ENCODE measurements at regions not wholly inside any gene's neighbourhood (a gene's known extent, or its start where the extent isn't known, plus 50 kb on each side); places are given as distances from the start of the nearest gene placed in this dataset.
"Not testable (repeated sequence)": the region's sequence is repeated elsewhere in the genome, so short reads cannot be mapped to it uniquely, and the experiment has no call there.

GRCh38 chr17:71635187-71635586 is 485.6 kb upstream of the SOX9 start:
- H3K4me3 ChIP-seq (ENCODE audit: low read length in 3 of 3) = no peak overlapping the region
- FAIRE-seq (no peak), DNase-seq (no peak)
- TF ChIP-seq, protein P1, sequence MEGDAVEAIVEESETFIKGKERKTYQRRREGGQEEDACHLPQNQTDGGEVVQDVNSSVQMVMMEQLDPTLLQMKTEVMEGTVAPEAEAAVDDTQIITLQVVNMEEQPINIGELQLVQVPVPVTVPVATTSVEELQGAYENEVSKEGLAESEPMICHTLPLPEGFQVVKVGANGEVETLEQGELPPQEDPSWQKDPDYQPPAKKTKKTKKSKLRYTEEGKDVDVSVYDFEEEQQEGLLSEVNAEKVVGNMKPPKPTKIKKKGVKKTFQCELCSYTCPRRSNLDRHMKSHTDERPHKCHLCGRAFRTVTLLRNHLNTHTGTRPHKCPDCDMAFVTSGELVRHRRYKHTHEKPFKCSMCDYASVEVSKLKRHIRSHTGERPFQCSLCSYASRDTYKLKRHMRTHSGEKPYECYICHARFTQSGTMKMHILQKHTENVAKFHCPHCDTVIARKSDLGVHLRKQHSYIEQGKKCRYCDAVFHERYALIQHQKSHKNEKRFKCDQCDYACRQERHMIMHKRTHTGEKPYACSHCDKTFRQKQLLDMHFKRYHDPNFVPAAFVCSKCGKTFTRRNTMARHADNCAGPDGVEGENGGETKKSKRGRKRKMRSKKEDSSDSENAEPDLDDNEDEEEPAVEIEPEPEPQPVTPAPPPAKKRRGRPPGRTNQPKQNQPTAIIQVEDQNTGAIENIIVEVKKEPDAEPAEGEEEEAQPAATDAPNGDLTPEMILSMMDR (IDR thresholded peaks at IDR 0.05; ENCODE audit: borderline replicate concordance, extremely low read depth, insufficient read depth) = no peak
- intact Hi-C loops (cut with DNase I) = no loop called here
- H3K4me1 ChIP-seq (ENCODE audit: control insufficient read depth in 2 of 3, insufficient read depth in 2 of 3, low read depth in 1 of 3, low read length in 3 of 3) = no peaks in the 10 kb centered on the region
- H3K9me3 ChIP-seq (ENCODE audit: control insufficient read depth in 2 of 3, insufficient read depth in 1 of 3, low read length in 3 of 3) = no peaks in the 10 kb centered on the region
- no peaks in the 10 kb centered on the region for H3K36me3 ChIP-seq (ENCODE audit: control insufficient read depth in 2 of 3, insufficient read depth in 3 of 3, low read length in 3 of 3)
- H3K27ac ChIP-seq (ENCODE audit: low read depth in 2 of 2, low read length in 2 of 2) = no peak overlapping the region
- no peak overlapping the region for H3K9ac ChIP-seq (ENCODE audit: low read length in 3 of 3)
- H3K27me3 ChIP-seq (ENCODE audit: control insufficient read depth, insufficient read depth, low read length) = no peaks in the 10 kb centered on the region

DNA sequence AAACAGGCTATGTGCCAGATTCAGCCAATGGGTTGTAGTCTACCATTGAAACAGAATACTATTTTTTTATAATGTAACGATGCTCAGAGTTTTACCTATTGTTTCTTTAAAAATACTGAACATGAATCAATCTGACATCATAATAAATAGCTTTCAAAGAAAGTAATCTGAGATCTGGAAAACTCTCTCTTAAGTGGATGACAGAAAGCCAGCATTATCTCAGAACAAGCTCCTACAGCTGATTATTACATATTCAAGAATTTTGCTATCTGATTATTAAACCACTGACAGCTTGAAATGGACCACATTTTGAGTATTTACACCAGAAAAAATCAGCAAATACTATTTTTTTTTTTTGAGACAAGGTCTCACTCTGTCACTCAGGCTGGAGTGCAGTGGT is 484.2 kb upstream of the SOX9 start:
- no peak overlapping the region for H3K27ac ChIP-seq (ENCODE audit: low read depth in 2 of 2, low read length in 2 of 2)
- no peaks in the 10 kb centered on the region for H3K4me1 ChIP-seq (ENCODE audit: control insufficient read depth in 2 of 3, insufficient read depth in 2 of 3, low read depth in 1 of 3, low read length in 3 of 3)
- intact Hi-C loops (cut with DNase I) = no loop called here
- no peaks in the 10 kb centered on the region for H3K27me3 ChIP-seq (ENCODE audit: control insufficient read depth, insufficient read depth, low read length)
- TF ChIP-seq, protein P1 (IDR thresholded peaks at IDR 0.05; ENCODE audit: borderline replicate concordance, extremely low read depth, insufficient read depth) = no peak
- H3K9me3 ChIP-seq (ENCODE audit: control insufficient read depth in 2 of 3, insufficient read depth in 1 of 3, low read length in 3 of 3) = no peaks in the 10 kb centered on the region
- no peak overlapping the region for H3K9ac ChIP-seq (ENCODE audit: low read length in 3 of 3)
- FAIRE-seq (no peak), DNase-seq (no peak)
- no peak overlapping the region for H3K4me3 ChIP-seq (ENCODE audit: low read length in 3 of 3)
- no peaks in the 10 kb centered on the region for H3K36me3 ChIP-seq (ENCODE audit: control insufficient read depth in 2 of 3, insufficient read depth in 3 of 3, low read length in 3 of 3)

- no peak overlapping the region for H3K9ac ChIP-seq (ENCODE audit: low read length in 3 of 3)
- H3K27me3 ChIP-seq (ENCODE audit: control insufficient read depth, insufficient read depth, low read length) = no peaks in the 10 kb centered on the region
- no peaks in the 10 kb centered on the region for H3K36me3 ChIP-seq (ENCODE audit: control insufficient read depth in 2 of 3, insufficient read depth in 3 of 3, low read length in 3 of 3)
- H3K4me3 ChIP-seq (ENCODE audit: low read length in 3 of 3) = no peak overlapping the region
- FAIRE-seq = no peak
- H3K27ac ChIP-seq (ENCODE audit: low read depth in 2 of 2, low read length in 2 of 2) = no peak overlapping the region
- no peak for DNase-seq
- no peaks in the 10 kb centered on the region for H3K4me1 ChIP-seq (ENCODE audit: control insufficient read depth in 2 of 3, insufficient read depth in 2 of 3, low read depth in 1 of 3, low read length in 3 of 3)
- H3K9me3 ChIP-seq (ENCODE audit: control insufficient read depth in 2 of 3, insufficient read depth in 1 of 3, low read length in 3 of 3) = no peaks in the 10 kb centered on the region
- TF ChIP-seq, protein P1 (IDR thresholded peaks at IDR 0.05; ENCODE audit: borderline replicate concordance, extremely low read depth, insufficient read depth) = no peak
- intact Hi-C loops (cut with DNase I) = no loop called here
These were observed 482.2 kb upstream of the SOX9 start for GRCh38 chr17:71638668-71639067.

DNA sequence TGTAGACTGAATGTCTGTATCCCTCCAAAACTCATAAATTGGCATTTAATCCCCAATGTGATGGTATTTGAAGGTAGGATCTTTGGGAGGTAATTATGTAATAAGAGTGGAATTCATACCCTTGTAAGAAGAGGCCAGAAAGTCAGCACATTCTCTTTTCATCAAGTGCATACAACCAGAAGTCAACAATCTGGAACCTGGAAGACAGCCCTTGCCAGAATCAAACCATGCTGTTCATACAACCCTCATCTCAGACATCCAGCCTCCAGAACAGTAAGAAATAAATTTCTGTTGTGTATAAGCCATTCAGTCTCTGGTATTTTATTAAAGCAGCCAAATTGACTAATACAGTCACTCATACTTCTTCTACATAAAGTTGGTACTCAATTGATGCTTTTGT is 481.0 kb upstream of the SOX9 start:
- TF ChIP-seq, protein P1 (IDR thresholded peaks at IDR 0.05; ENCODE audit: borderline replicate concordance, extremely low read depth, insufficient read depth) = no peak
- Histone ChIP-seq H3K27ac (ENCODE audit: low read depth in 2 of 2, low read length in 2 of 2) (no peak overlapping the region), H3K9ac (ENCODE audit: low read length in 3 of 3) (no peak overlapping the region), H3K36me3 (ENCODE audit: control insufficient read depth in 2 of 3, insufficient read depth in 3 of 3, low read length in 3 of 3) (no peaks in the 10 kb centered on the region), H3K4me3 (ENCODE audit: low read length in 3 of 3) (no peak overlapping the region), H3K27me3 (ENCODE audit: control insufficient read depth, insufficient read depth, low read length) (no peaks in the 10 kb centered on the region), H3K9me3 (ENCODE audit: control insufficient read depth in 2 of 3, insufficient read depth in 1 of 3, low read length in 3 of 3) (no peaks in the 10 kb centered on the region), H3K4me1 (ENCODE audit: control insufficient read depth in 2 of 3, insufficient read depth in 2 of 3, low read depth in 1 of 3, low read length in 3 of 3) (no peaks in the 10 kb centered on the region)
- intact Hi-C loops (cut with DNase I) = no loop called here
- FAIRE-seq (no peak), DNase-seq (no peak)

DNA sequence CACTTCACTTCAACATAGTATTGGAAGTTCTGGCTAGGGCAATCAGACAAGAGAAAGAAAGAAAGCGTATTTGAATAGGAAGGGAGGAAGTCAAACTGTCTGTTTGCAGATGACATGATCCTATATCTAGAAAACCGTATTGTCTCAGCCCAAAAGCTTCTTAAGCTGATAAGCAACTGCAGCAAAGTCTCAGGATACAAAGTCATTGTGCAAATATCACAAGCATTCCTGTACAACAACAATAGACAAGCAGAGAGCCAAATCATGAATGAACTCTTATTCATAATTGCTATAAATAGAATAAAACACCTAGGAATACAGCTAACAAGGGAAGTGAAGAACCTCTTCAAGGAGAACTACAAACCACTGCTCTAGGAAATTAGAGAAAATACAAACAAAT is 473.9 kb upstream of the SOX9 start:
- H3K4me1 ChIP-seq (ENCODE audit: control insufficient read depth in 2 of 3, insufficient read depth in 2 of 3, low read depth in 1 of 3, low read length in 3 of 3); intact Hi-C loops (cut with DNase I); H3K27ac ChIP-seq (ENCODE audit: low read depth in 2 of 2, low read length in 2 of 2); H3K4me3 ChIP-seq (ENCODE audit: low read length in 3 of 3); DNase-seq; FAIRE-seq; H3K9ac ChIP-seq (ENCODE audit: low read length in 3 of 3); H3K9me3 ChIP-seq (ENCODE audit: control insufficient read depth in 2 of 3, insufficient read depth in 1 of 3, low read length in 3 of 3); H3K27me3 ChIP-seq (ENCODE audit: control insufficient read depth, insufficient read depth, low read length); H3K36me3 ChIP-seq (ENCODE audit: control insufficient read depth in 2 of 3, insufficient read depth in 3 of 3, low read length in 3 of 3): not testable (repeated sequence)

- intact Hi-C loops (cut with DNase I); FAIRE-seq; H3K4me3 ChIP-seq (ENCODE audit: low read length in 3 of 3): not testable (repeated sequence)
These were observed 472.5 kb upstream of the SOX9 start for GRCh38 chr17:71648342-71648741.

More at GRCh38 chr17:71648342-71648741, 472.5 kb upstream of the SOX9 start:
- DNase-seq; H3K36me3 ChIP-seq (ENCODE audit: control insufficient read depth in 2 of 3, insufficient read depth in 3 of 3, low read length in 3 of 3); H3K9me3 ChIP-seq (ENCODE audit: control insufficient read depth in 2 of 3, insufficient read depth in 1 of 3, low read length in 3 of 3); H3K9ac ChIP-seq (ENCODE audit: low read length in 3 of 3); H3K27ac ChIP-seq (ENCODE audit: low read depth in 2 of 2, low read length in 2 of 2); H3K4me1 ChIP-seq (ENCODE audit: control insufficient read depth in 2 of 3, insufficient read depth in 2 of 3, low read depth in 1 of 3, low read length in 3 of 3); H3K27me3 ChIP-seq (ENCODE audit: control insufficient read depth, insufficient read depth, low read length): not testable (repeated sequence)

Measured in kidney (tissue), 13 donors.